Lung (tissue), 11 donors: ENCODE measurements at regions not wholly inside any gene's neighbourhood (a gene's known extent, or its start where the extent isn't known, plus 50 kb on each side); places are given as distances from the start of the nearest gene placed in this dataset.

Experiments
- ATAC-seq: fragments of 200-7000 bp; cut with Tn5 transposase; one replicate; pipeline ENCODE4 v1.9.1; 2020; ENCODE audit warnings: moderate number of reproducible peaks; ENCODE audit not compliant: insufficient read depth, low FRiP score
- DNase-seq, 3 donors: peaks; one replicate each; pipeline ENCODE4 v3.0.0-alpha.2; 2013 to 2017
- H3K27ac ChIP-seq, 2 donors: one replicate each; pipeline ENCODE4 v1.5.1; 2013; ENCODE audit warnings: mild to moderate bottlenecking in 2 of 2, moderate library complexity in 2 of 2, control low read depth in 1 of 2, inconsistent platforms in 1 of 2, low read depth in 1 of 2, low read length in 1 of 2
- H3K27me3 ChIP-seq, 3 donors: one replicate each; pipeline ENCODE4 v1.5.1; 2013; ENCODE audit warnings: low read length in 2 of 3; ENCODE audit not compliant: control insufficient read depth in 3 of 3, insufficient read depth in 3 of 3
- H3K36me3 ChIP-seq, 4 donors: one replicate each; pipeline ENCODE4 v1.5.1; 2013; ENCODE audit warnings: low read length in 4 of 4, mild to moderate bottlenecking in 1 of 4, moderate library complexity in 1 of 4; ENCODE audit not compliant: control insufficient read depth in 4 of 4, insufficient read depth in 4 of 4
- H3K4me1 ChIP-seq, 5 donors: one replicate each; pipeline ENCODE4 v1.5.1; 2013; ENCODE audit warnings: low read length in 5 of 5, mild to moderate bottlenecking in 2 of 5, moderate library complexity in 1 of 5; ENCODE audit not compliant: control insufficient read depth in 5 of 5, insufficient read depth in 5 of 5
- H3K4me3 ChIP-seq: one replicate; pipeline ENCODE4 v1.5.1; 2013; ENCODE audit warnings: mild to moderate bottlenecking, control low read depth, moderate library complexity
- H3K9ac ChIP-seq, 2 donors: one replicate each; pipeline ENCODE4 v1.5.1; 2013; ENCODE audit warnings: low read length in 2 of 2, control low read depth in 1 of 2; ENCODE audit not compliant: insufficient read depth in 1 of 2
- H3K9me3 ChIP-seq, 4 donors: one replicate each; pipeline ENCODE4 v1.5.1; 2013; ENCODE audit warnings: low read length in 3 of 4, mild to moderate bottlenecking in 1 of 4, moderate library complexity in 1 of 4; ENCODE audit not compliant: control insufficient read depth in 4 of 4, insufficient read depth in 3 of 4
- CTCF ChIP-seq: IDR thresholded peaks from 2 replicates; pipeline ENCODE4 v1.5.1; 2012; ENCODE audit warnings: mild to moderate bottlenecking; ENCODE audit errors: control extremely low read depth, extremely low read depth
- WGBS, 2 donors: extraction: QIAGEN DNeasy Blood & Tissue Kit; methylation state at CpG; one replicate each; pipeline ENCODE4 v1.1.7; 2013; 5-methylcytosine and 5-hydroxymethylcytosine counted together
- donor health status: control.
- donor health status: control.
- donor health status: Bipolar disorder and iron deficiency.
- donor health status: healthy.
- donor health status: DM: yes; HTN: yes; CAD: no.

GRCh38 chr5:109486200-109486804, 76.5 kb upstream of the PJA2 start:
- no peak overlapping the region for H3K4me3 ChIP-seq
- H3K27me3 ChIP-seq, result no peaks in the 10 kb centered on the region
- no peak for TF ChIP-seq CTCF
- peaks cover 7 to 51% (median 22%) of the 10 kb centered on the region in 5 donors for H3K4me1 ChIP-seq
- H3K9ac ChIP-seq, result no peak overlapping the region
- H3K36me3 ChIP-seq, result no peaks in the 10 kb centered on the region
- H3K27ac ChIP-seq, result no peak overlapping the region
- WGBS, 2 donors, result 83% methylated on average over 10 of the region's 10 CpGs
- ATAC-seq (no peak), DNase-seq (peak; percentile 83 to 95 (median 93))
- H3K9me3 ChIP-seq, result no peaks in the 10 kb centered on the region

DNA sequence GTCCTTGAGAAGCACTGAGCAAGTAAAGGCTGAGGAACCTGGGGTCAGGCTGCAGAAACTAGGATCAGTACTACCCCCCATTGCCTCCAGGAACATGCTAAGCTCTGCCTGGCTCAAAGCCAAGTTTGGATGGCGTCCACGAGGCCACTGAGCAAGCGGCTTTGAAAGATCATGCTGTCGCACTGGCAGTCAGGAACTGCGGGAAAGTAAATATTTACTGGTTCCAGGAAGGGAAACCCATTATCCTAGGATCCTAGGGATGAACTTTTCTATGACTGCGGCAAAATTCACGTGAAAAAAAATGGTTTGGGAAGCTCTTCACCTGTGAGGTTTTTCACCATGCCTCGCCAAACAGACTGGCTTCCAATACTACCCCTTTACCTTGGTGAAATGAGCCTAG, 75.3 kb upstream of the PJA2 start:
- H3K9me3 ChIP-seq, result no peaks in the 10 kb centered on the region
- no peak overlapping the region for H3K4me3 ChIP-seq
- no peak overlapping the region for H3K9ac ChIP-seq
- H3K27me3 ChIP-seq, result no peaks in the 10 kb centered on the region
- no peak overlapping the region for H3K27ac ChIP-seq
- ATAC-seq, result no peak
- peaks cover 7 to 51% (median 22%) of the 10 kb centered on the region in 5 donors for H3K4me1 ChIP-seq
- peak; percentile 92 to 97 (median 97) for DNase-seq
- H3K36me3 ChIP-seq, result no peaks in the 10 kb centered on the region
- WGBS, 2 donors, result 27 to 42% methylated on average over 8 of the region's 8 CpGs
- TF ChIP-seq CTCF, result no peak

DNA sequence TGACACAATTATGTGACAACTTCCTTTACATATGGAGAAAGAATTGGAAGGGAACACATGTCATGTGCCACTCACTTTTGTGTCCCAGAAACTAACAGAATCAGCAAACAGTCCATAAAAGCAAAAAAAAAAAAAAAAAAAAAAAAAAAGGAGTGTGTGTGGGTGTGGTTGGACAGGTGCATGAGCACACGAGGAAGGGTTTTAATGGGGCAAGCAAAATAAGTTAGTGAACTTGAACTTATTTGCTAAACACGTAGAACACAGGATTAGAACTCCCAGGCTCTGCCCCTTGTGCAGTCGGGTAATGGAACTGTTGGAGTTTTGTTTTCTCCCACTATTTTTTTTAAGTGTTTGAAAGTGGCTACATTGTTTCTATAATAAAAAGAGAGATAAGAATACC, 74.8 kb upstream of the PJA2 start:
- no peak overlapping the region for H3K9ac ChIP-seq
- ATAC-seq, result no peak
- WGBS, 2 donors, result 36 to 63% methylated on average over 3 of the region's 3 CpGs

More for the DNA sequence above, 74.8 kb upstream of the PJA2 start:
- Histone ChIP-seq H3K36me3 (no peaks in the 10 kb centered on the region), H3K27ac (no peak overlapping the region), H3K4me3 (no peak overlapping the region), H3K4me1 (peaks cover 7 to 51% (median 22%) of the 10 kb centered on the region in 5 donors), H3K27me3 (no peaks in the 10 kb centered on the region), H3K9me3 (no peaks in the 10 kb centered on the region)
- no peak for TF ChIP-seq CTCF
- DNase-seq, result no peak
